ENCODE measurements at regions not wholly inside any gene's neighbourhood (a gene's known extent, or its start where the extent isn't known, plus 50 kb on each side); places are given as distances from the start of the nearest gene placed in this dataset.
A peak's percentile ranks its signal among the peaks of the same experiment; 100 is the strongest.

DNA sequence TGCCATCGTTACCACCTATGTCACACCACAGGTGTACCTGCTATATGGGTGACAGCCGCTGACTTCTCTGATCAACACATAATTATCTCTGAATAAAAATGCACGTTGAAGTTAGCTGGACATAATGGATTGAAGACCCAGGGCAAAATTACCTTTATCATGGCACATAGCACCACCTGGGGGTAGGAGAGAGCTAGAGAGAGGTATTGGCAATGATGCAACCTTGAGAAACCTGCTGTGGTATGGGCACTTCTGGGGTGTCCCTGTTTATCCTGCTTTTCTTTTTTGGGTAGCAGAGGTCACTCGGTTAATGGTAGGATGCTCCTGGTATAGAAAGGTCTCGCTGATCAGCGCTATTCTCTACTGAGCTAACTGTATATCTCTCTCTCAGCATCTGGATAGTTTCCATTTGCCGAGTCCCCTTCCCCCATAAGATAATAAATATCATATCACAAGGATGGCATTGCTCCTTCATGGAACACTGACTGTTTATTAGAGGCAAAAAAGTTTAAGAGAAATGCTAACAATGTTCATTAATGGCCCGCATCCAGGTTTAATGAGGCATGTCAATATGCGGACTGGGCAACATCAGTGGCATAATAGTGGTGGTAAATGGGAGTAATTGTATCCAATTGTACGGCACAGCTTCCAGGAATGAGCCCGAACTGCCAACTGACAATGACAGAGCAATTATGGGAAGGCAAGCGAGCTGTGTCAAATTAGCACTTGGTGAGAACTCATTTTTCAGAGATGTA is 323.1 kb downstream of the TFEC start:
- no peak for DNase-seq (ENCODE audit: low spot score)

DNA sequence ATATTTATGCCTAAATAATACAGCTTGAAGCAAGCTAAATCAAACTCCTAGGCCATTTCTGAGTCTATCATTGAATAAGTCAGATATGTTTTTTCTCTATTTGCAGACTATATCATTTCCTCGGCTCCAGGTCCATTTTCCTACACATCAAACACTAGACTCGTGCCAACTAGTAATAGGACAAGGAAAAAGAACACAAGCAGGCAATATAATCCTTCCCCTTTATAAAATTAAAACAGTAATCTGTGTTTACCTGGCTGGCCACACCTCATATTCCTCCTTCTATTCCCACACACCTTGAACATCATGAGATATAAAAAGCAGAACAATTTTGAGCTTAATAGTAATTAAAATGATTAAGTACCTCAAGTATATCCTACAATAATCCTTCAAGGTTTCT is 325.7 kb downstream of the TFEC start:
- DNase-seq (ENCODE audit: low spot score): no peak

DNA sequence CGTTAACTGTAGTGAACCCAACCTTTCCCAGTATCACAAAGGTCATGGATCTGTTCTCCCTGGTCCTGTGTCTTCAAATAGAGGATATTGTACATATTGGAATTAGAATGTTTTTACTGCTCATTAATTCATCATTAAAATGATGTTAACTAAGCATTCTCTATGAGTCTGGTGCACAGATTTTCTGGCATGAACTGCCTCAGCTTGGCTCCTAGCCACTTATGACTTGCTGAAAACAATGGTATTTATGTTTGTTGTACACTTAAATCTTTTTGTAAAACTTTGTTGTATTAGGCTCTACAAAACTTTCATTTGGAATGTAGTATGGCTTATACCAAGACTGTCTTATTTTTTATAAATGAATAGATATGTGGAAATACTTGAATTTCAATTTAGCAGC is 329.4 kb downstream of the TFEC start:
- no peak for DNase-seq (ENCODE audit: low spot score)

DNA sequence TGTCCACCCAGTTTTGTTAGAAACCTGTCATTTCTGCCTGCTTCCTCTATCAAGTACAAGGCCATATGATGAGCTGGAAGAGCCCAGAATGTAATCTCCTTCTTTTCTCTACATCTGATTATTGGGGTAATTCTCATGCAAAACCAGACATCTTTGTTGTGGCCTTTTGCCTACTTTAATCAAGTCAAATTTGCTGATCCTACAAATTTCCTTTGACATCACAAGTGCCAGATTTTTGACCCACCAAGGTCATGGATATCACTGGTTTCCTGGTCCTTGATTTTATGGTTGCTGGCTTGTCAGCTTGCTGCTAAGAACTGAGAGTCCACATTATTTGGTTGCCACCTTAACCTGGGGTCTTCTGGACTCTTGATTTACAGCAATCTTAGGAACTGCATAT is 336.1 kb downstream of the TFEC start:
- DNase-seq (ENCODE audit: low spot score): no peak

DNA sequence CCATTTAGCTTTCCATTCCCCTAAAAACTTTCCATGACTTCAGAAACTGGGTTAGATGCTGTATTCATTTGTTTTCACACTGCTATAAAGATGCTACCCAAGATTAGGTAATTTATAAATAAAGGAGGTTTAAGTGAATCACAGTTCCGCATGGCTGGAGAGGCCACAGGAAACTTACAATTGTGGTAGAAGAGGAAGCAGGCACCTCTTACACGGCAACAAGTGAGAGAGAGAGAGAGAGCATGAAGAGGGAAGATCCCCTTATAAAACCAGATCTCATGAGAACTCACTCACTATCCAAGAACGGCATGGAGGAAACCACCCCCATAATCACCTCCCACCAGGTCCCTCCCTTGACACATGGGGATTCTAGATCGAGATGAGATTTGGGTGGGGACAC is 336.8 kb downstream of the TFEC start:
- no peak for DNase-seq (ENCODE audit: low spot score)

DNA sequence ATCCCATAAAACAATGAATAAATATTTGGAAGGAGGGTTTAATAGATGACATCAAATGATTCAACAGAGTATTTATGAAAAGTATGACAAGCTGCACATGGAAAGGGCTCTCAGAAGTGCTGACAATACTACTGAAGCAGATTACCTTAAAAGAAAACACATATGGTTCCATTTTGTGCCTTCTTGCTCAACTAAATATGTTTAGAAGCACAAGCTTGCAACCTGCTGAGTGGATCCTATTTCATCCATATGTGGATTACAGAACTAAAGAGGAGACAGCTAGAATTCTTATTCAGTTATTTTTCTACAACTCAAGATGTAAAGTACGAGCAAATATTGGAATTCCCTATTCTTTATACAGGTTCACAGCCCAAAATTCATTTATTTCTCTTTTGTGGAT is 340.6 kb downstream of the TFEC start:
- no peak for DNase-seq (ENCODE audit: low spot score)

DNA sequence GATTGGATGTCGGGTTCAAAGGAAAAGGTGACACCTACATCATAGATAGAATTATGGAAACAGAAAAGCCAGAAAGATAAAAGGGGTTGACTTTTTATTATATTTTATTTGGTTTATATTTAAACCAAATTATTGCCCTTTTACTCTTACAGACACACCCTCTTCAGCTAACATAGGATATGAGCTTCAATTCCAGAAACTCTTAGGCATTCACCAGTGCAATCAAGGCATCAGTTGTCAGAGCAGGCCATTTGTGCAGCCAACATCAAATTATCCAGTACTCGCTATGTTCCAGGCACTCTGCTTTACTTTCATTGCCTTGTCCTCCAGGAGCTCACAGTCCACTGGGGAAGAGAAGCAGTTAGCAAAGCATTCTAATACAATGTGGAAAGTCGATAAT is 347.5 kb downstream of the TFEC start:
- no peak for DNase-seq (ENCODE audit: low spot score)

DNA sequence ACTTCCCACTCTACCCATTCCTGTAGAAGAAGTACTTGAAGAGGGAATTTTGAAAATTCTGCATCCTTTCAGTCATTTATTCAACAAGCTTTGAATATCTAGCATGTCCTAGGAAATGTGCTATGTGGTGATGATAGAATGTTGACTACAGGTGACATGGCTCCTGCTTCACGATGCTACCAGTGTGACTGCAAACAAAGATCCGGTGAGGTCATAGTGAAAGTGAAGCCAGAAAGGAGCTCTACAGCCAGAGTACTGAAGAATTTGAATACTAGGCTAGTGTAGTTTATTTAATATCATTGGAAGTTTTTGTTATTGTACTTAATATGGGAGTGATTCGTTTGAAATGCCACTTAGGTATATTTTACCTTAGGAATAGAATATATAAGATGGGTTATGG is 348.1 kb downstream of the TFEC start:
- no peak for DNase-seq (ENCODE audit: low spot score)

DNA sequence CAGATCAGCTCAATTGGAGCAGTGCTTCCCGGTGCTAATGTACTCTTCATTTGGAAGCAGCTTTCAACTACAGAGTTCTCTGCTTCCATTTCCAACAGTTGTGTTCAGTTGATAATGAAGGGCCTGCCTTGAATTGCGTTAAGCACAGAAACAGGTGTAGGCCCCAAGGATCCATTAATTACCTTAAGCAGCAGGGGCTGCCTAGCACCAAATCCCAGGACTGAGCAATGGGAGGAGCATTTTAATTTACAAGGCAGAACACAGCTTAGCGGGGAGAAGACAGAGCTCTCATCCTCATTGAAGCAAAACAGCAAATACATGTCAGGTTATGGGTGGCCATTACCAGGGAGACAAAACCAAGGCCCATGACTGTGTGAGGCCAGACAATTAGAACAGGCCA is 349.6 kb downstream of the TFEC start:
- no peak for DNase-seq (ENCODE audit: low spot score)

DNA sequence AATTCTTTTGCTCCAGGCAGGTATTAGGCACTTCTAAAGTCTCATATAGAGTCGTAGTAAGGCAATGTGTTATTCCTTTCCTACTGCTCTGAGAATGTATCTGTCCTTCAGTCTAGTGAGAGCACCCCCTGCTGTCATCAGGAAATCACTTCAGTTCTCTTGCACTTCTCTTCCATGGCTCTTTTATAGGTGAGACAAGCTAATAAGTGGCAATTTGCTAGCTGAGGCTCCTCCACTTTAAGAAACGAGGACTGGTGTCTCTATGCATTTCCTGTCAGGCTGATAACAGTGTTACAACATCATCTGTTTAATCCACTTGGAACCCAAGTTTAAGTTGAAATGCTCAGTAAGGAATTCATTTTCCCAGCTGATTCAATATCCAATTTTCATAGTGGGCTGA is 350.6 kb downstream of the TFEC start:
- DNase-seq (ENCODE audit: low spot score): peak; percentile 41

DNA sequence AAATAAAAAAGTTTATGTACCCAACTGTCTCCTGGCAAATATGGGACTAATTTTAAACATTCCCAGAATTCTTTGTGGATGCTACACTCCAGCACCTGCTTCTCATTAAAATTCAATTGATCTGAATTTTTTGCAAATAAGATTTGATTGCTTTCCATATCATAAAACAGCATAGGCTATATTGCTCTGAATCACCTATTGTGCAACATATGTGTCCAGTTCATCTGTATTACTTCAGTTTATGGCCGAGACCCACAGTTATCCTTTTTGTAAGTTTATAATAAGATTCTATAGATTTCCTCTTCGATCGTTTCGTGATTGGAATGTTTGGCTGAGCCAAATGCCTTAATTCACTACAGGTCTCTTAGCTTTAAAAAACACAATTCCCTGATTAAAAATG is 351.1 kb downstream of the TFEC start:
- no peak for DNase-seq (ENCODE audit: low spot score)

DNA sequence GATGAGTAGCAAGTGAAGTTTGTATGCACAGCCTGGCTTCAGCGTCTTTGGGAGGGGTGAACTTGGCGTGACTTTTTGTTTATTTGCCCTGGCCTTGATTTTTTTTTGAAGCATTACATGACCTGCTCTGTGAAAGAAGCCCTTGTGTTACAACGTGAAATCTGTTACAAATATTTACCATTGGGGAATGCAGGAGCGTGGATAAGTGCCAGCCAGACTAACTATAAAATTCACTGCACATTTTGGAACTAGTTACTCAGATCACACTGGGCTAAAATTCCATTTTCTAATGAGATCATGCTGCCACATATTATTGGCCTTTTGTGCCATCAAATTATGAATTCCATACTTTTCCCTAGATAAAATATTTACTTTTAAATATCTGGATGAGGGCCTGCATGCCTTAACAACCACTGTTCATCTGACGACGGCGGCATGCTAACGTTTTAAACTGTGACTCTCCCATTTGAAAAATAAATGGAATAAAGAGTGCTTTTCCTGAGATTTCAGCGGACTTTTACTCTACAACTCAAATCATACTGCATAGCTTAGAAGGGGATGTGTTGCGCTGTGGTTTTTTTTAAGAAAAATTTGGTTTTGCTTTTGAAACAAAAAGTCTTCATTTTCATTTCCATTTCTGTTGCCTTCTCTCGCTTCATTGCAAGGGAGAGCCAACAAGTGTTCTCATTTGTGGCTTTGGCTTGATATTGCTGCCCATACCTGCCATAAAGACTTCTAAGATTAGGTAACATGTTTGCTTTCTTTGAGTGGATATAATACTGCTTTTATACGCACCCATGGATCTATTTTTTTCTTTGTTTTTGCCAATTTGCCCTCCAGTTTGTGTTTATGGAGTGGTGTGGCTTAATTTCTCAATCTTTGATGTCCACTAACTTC is 352.2 kb downstream of the TFEC start:
- peak; percentile 34 for DNase-seq (ENCODE audit: low spot score)

DNA sequence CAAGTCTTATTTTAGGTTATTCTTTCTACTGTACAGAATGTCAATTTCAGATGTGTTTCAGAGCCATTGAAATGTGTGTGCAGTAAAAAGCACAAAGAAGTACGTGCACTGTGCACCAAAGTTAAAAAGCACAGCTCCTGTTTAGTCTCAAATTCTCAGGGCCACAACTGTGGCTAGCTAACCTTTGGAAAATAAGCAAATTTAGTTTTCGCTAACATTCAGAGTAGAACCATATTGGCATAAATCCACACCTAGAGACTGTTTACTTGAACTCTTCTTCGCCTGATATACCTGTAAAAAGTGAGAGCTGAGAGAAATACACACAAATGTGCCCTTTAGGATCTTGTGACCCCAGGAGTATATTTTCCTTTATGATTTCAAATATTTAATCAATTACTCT is 353.9 kb downstream of the TFEC start:
- DNase-seq (ENCODE audit: low spot score): no peak

DNA sequence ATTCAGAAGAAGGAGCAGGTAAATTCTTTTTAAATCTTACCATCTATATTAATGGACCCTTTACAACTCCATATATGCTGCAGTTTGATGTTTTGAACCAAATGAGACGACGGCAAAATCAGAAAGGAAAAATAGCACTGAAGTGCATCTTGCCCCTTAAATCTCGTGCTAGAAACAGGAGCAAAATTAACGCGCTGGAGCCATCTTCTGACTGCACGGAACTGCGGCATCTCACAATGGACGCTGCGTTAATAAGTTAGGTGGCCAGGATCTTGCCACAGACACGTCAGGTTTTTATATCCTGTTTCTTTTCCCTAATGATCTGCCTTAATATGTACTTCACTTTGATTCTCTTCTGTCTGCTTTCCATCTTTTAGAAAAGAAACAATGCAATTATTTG is 354.5 kb downstream of the TFEC start:
- no peak for DNase-seq (ENCODE audit: low spot score)

DNA sequence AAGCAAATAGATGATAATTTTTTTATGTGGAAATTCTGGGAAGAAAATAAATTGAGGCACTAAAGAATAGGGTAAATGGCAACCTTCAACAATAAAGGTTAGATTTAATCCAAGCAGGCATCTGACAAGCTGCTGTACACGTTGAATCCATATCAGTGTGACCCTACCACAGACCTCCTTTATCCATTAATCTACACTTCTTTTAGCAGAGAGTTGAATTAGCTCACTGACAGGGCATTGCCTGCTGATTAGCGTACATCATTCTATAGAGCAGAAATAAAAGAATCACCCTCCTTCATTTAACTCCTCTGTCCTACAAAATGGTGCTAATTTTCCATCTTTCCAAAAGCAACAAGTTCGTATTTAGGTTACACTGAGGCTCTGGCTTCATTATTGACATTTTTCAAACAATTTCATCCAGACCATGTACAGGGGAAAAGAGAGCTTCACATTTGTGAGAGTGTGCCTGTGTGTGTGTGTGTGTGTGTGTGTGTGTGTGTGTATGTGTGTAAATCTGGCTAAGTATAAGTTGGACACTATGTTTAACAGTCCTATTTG is 356.0 kb downstream of the TFEC start:
- no peak for DNase-seq (ENCODE audit: low spot score)

DNA sequence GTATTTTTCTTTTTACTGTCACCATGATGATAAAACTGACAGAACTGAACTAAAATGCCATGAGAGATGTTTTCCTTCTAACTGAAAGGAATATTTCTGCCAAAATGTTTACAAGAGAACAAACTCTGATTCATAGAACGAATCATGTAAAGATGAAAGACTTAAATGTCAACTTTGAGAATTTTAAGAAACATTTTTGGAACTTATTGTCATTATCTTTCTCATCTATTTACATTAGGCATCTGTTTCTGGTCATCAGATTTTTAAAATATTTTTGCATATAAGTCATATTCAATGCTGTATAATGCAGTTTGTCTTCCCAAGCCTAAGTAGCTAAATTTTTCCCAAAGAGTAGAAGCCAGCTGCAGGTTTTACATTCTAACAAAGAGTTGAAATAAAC is 358.5 kb downstream of the TFEC start:
- DNase-seq (ENCODE audit: low spot score): no peak

DNA sequence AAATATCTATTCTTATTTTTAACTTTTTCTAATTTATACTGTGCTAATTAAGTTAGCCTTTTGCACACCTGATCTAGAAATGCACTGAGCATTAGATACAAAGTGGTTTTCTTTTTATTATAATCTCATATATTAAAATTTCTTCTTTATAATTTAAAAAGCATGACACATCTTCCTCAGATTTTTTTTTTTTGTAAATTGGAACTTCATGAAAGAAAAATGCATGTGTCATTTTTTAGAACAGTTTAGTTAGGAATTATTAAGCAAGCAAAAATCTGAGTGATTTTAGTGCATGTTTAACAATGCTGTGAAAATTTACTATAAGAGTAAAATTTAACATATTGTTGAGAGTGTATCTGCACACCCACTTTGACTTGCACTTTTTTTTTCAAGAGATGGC is 367.9 kb downstream of the TFEC start:
- no peak for DNase-seq (ENCODE audit: low spot score)

DNA sequence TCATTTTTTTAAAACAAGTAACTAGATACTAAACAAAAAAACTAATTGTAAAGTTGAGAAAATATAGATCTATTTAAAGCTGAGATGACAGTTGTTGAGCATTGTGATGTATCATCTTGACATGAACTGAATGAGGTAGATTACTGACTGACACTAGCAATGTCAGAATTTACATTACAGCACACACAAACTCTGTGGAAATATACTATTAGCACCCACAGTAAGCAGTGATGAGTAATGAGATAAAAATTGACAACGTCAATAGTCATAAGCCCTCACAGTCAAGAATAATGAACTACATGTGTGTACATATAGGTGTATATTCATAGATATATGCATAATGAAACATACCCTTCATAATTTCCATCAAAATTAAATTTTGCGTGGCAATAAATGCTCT is 368.4 kb downstream of the TFEC start:
- DNase-seq (ENCODE audit: low spot score): no peak

DNA sequence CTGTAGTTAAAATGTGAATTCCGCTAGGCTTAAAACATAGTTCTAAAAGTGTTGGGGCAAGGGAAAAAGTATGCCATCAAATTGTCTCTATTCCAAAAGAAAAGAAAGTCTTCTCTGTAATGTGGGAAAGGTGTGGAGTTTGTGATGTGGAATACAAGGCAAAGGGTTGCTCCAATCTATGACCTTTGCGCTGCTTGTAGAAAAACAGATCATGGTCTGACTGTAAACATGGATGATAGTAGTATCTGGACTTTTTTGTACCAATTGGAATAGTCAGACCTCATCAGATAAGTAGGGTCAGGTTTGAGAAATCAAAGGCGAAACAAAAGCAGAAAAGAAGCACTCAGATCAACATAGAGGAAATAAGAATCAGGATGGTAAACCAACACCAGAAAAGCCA is 372.3 kb downstream of the TFEC start:
- DNase-seq (ENCODE audit: low spot score): no peak

DNA sequence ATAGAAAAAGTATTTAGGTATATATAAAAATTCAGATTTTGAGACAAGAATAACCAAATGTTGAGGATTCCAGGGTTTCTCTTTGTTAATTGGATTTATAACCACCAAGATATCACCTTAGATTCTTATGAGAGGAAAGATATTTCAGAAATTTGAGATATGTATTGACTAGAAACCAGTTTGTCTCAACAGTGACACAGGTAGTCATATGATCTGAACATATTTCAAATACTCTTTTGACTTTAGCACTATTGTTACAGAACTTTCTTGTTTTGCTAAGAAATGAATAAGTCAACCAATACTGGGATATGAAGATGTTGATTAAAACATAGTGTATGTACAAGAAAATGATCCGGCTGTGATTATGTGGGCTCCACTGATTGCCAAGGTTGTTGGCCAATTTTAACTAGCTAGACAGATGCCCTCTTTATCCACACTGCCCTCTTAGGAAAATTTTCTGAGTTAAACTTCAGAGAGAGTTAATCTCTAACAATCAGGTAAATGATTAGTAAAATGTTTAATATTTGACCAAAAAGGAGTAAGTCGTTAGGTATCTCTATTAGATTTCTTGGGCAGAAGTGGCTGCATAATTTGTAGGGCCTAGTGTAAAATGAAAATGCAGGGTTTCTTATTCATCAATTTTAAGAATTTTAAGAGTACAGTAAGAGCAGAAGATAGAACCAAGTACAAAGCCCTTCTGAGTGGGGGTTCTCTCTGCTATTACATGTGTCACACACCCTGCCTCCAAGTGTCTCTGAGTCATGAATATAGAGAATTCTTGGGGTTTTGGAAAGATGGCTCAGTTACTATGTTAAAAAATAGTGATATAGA is 376.0 kb downstream of the TFEC start:
- no peak for DNase-seq (ENCODE audit: low spot score)

DNA sequence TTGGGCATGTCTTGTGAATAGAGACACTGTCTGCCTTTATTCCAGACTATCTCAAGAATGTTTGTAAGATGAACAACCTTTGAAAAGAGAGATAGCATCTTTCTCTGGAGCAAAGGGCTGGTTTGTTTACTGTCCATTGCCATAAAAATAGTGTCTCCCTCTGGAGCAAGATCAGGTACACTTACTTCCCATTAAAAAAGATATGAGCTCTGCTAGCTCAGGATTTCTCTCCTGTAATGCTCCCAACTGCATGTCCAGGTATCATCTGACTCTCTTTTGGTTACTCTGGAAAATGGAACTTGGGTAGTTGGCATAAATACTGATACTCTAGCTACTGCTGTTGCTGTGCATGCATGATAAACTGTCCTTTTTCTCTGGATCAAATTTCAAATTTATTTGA is 381.1 kb downstream of the TFEC start:
- DNase-seq (ENCODE audit: low spot score): no peak

DNA sequence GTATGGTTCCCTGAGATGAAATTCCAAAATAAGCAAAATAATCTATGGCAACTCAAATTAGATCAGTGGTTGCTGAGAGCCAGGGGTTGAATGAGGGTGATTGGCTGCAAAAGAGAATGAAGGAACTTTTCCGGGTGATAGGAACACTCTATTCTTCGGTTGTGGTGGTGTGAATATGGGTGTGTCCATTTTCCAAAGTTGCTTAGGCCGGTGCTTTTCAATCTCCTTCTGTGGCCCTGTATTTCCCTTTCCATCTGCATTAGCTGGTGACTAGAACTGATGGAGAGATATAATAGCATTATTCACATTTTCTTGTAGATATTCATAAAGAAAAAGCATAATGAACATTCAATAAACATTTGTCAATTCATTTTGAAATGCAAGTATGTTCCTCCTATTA is 382.9 kb downstream of the TFEC start:
- DNase-seq (ENCODE audit: low spot score): no peak

All from COLO829 (cell line).